Testis (tissue), 2 donors: ENCODE measurements at regions not wholly inside any gene's neighbourhood (a gene's known extent, or its start where the extent isn't known, plus 50 kb on each side); places are given as distances from the start of the nearest gene placed in this dataset.

Source experiments
- DNase-seq: peaks from one replicate; pipeline ENCODE4 v3.0.0-alpha.2; 2019
- H3K27ac ChIP-seq, 2 donors: fragments of 200-600 bp; sonication (generic); one replicate each; pipeline ENCODE4 v1.5.1; 2019
- H3K27me3 ChIP-seq: fragments of 200-600 bp; sonication (generic); one replicate; pipeline ENCODE4 v1.5.1; 2019
- H3K36me3 ChIP-seq: fragments of 200-600 bp; sonication (generic); one replicate; pipeline ENCODE4 v1.5.1; 2017; ENCODE audit warnings: low read depth; ENCODE audit errors: missing control alignments
- H3K4me1 ChIP-seq: fragments of 200-600 bp; sonication (generic); one replicate; pipeline ENCODE4 v1.5.1; 2019
- H3K4me3 ChIP-seq, 2 donors: fragments of 200-600 bp; sonication (generic); one replicate each; pipeline ENCODE4 v1.5.1; 2017 to 2019
- H3K9me3 ChIP-seq: fragments of 200-600 bp; sonication (generic); one replicate; pipeline ENCODE4 v1.5.1; 2017
- POLR2A ChIP-seq: fragments of 450-650 bp; IDR thresholded peaks from one replicate; pipeline ENCODE4 v1.6.1; 2017; ENCODE audit warnings: antibody characterized with exemption, mild to moderate bottlenecking, moderate library complexity
- WGBS, 2 donors: methylation state at CpG; one replicate each; pipeline ENCODE4 v1.1.5; 2018; 5-methylcytosine and 5-hydroxymethylcytosine counted together
- intact Hi-C: fragments of 100-400 bp; cut with DNase I; formaldehyde crosslinking; loops from one replicate; pipeline ENCODE4 v1.15.1; 2023; ENCODE audit warnings: low total_unique reads
- TF ChIP-seq, protein P1 (sequence below), 3 experiments: fragments of 450-650 bp in 2 of 3; fragments of 200-600 bp in 1 of 3; sonication (generic) in 1 of 3; IDR thresholded peaks; one replicate each; pipeline ENCODE4 v1.5.1; 2016 to 2019; ENCODE audit warnings: antibody characterized with exemption in 3 of 3, mild to moderate bottlenecking in 2 of 3, moderate library complexity in 1 of 3

DNA sequence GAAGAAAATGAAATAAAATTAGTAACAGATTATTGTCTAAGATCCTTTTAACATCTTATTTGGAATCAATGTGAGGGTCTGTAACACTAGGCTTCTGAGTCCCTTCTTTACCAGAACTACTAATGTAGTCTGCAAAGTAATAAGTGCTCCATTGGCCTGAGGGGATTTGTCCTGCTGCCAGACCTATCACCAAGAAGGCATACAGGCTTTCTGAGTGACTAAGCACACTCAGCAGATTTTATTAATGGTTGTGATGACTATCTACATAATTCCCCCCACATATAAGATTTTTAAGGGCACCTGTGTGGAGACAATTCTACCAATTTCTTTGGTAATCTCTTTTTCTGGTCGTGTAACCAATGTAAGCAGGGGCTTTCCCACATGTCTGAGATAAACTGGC lies 365.0 kb upstream of the FAT3 start:
- H3K4me1 ChIP-seq, result no peaks in the 10 kb centered on the region
- no peaks in the 10 kb centered on the region for H3K9me3 ChIP-seq
- H3K36me3 ChIP-seq, result no peaks in the 10 kb centered on the region
- no peak overlapping the region for H3K4me3 ChIP-seq
- H3K27ac ChIP-seq, result no peak overlapping the region
- TF ChIP-seq POLR2A, result no peak
- TF ChIP-seq, protein P1, sequence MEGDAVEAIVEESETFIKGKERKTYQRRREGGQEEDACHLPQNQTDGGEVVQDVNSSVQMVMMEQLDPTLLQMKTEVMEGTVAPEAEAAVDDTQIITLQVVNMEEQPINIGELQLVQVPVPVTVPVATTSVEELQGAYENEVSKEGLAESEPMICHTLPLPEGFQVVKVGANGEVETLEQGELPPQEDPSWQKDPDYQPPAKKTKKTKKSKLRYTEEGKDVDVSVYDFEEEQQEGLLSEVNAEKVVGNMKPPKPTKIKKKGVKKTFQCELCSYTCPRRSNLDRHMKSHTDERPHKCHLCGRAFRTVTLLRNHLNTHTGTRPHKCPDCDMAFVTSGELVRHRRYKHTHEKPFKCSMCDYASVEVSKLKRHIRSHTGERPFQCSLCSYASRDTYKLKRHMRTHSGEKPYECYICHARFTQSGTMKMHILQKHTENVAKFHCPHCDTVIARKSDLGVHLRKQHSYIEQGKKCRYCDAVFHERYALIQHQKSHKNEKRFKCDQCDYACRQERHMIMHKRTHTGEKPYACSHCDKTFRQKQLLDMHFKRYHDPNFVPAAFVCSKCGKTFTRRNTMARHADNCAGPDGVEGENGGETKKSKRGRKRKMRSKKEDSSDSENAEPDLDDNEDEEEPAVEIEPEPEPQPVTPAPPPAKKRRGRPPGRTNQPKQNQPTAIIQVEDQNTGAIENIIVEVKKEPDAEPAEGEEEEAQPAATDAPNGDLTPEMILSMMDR (IDR thresholded peaks at IDR 0.05), result no peak
- intact Hi-C loops, result no loop called here
- DNase-seq, result no peak
- H3K27me3 ChIP-seq, result no peaks in the 10 kb centered on the region
- 71 to 77% methylated on average over 1 of the region's 1 CpG for WGBS, 2 donors

DNA sequence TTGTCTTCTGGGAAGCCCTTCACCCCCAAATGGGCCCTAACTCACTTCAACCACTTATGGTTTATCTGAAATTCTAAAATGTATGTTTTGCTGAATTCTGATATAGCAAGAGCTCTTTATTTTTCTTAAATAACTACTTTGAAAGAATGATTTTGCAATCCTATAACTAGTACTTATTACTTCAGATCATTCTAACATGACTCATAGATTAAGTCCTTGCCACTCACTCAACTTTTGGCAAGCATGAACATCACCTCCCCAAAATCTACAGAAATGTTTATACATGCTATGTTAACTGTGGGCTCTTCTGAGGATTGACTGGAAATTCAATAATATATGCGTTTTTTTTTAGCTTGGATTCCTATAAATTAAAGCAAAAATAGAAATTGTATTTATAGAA lies 367.4 kb upstream of the FAT3 start:
- Histone ChIP-seq H3K9me3 (no peaks in the 10 kb centered on the region), H3K27me3 (no peaks in the 10 kb centered on the region), H3K27ac (no peak overlapping the region), H3K4me3 (no peak overlapping the region), H3K36me3 (no peaks in the 10 kb centered on the region), H3K4me1 (no peaks in the 10 kb centered on the region)
- WGBS, 2 donors, result 74 to 80% methylated on average over 1 of the region's 1 CpG
- DNase-seq, result no peak
- intact Hi-C loops, result no loop called here
- TF ChIP-seq, protein P1 (IDR thresholded peaks at IDR 0.05), result no peak
- TF ChIP-seq POLR2A, result no peak

DNA sequence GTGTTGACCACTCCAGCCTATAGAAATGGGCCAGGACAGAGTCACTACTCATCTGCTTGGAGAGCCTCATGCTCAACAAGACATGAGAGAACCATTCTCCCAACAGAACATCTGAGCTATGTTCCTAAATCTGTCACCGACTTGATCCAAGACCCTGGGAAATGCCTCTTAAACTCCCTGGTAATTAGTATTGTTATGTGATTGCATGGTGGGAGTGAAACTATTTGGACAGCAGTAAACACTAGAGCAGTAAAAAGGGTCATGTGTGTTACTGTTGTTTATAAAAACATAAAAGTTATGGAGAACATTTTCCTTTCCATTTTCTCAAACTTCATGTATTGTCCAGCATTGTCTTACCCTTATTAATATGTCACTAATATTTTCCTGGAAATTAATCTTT lies 369.8 kb upstream of the FAT3 start:
- no peaks in the 10 kb centered on the region for H3K4me1 ChIP-seq
- intact Hi-C loops, result no loop called here
- TF ChIP-seq POLR2A, result no peak
- TF ChIP-seq, protein P1 (IDR thresholded peaks at IDR 0.05), result no peak
- no peak overlapping the region for H3K27ac ChIP-seq
- H3K36me3 ChIP-seq, result no peaks in the 10 kb centered on the region
- H3K27me3 ChIP-seq, result no peaks in the 10 kb centered on the region
- no peaks in the 10 kb centered on the region for H3K9me3 ChIP-seq
- H3K4me3 ChIP-seq, result no peak overlapping the region
- 71 to 75% methylated on average over 1 of the region's 1 CpG for WGBS, 2 donors
- DNase-seq, result no peak

DNA sequence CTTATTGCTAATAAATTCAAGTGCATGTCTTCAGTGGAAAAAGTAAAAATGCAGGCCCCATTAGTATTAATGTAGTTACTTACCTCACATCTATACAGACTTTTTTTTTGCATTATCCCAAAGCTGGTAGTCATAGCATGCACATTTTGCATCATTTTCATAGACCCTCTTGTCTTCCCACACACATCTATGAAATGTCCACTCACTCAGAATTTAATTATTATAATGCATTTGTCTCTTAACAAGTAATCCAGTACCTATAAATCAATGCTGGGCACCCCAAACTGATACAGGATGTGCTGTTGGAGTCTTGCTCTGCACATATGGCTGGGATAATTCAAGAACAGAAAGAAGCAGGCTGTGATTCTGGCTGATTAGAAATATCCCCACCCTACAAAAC lies 370.4 kb upstream of the FAT3 start:
- H3K27me3 ChIP-seq, result no peaks in the 10 kb centered on the region
- no peaks in the 10 kb centered on the region for H3K9me3 ChIP-seq
- intact Hi-C loops, result no loop called here
- no peak overlapping the region for H3K27ac ChIP-seq
- no peak for TF ChIP-seq POLR2A
- TF ChIP-seq, protein P1 (IDR thresholded peaks at IDR 0.05), result no peak
- no peak overlapping the region for H3K4me3 ChIP-seq
- no peaks in the 10 kb centered on the region for H3K4me1 ChIP-seq
- no peaks in the 10 kb centered on the region for H3K36me3 ChIP-seq
- DNase-seq, result no peak

DNA sequence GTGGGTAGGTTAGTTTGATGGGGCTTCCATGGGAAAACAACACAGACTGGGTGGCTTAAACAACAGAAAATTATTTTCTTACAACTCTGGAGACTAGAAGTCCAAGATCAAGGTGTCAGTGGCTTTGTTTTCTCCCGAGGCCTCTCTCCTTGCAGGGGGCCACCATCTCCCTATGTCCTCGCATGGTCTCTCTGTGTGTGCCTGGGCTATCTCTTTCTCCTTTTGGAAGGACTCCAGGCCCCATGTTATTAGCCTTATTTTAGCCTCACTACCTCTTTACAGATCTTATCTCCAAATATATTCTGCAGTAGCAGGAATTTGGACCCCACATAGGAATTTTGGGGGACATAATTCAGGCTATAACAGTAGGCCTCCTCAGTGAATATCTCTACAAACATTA lies 372.7 kb upstream of the FAT3 start:
- intact Hi-C loops, result no loop called here
- 81 to 86% methylated on average over 2 of the region's 2 CpGs for WGBS, 2 donors
- Histone ChIP-seq H3K27me3 (no peaks in the 10 kb centered on the region), H3K27ac (no peak overlapping the region), H3K4me3 (no peak overlapping the region), H3K4me1 (no peaks in the 10 kb centered on the region), H3K9me3 (no peaks in the 10 kb centered on the region), H3K36me3 (no peaks in the 10 kb centered on the region)
- TF ChIP-seq, protein P1 (IDR thresholded peaks at IDR 0.05), result no peak
- no peak for TF ChIP-seq POLR2A
- DNase-seq, result no peak
